WERI-Rb-1 (cell line): ENCODE measurements at regions not wholly inside any gene's neighbourhood (a gene's known extent, or its start where the extent isn't known, plus 50 kb on each side); places are given as distances from the start of the nearest gene placed in this dataset.

Experiments
- DNase-seq: peaks from one replicate; pipeline ENCODE4 v3.0.0-alpha.2; 2020
- H3K27ac ChIP-seq: fragments of 250-450 bp; sonication (Bioruptor Pico); 2 replicates; pipeline ENCODE4 v1.5.1; 2020; ENCODE audit warnings: mild to moderate bottlenecking, moderate library complexity
- H3K27me3 ChIP-seq: fragments of 250-450 bp; sonication (Bioruptor Pico); 2 replicates; pipeline ENCODE4 v1.5.1; 2021; ENCODE audit warnings: mild to moderate bottlenecking, low read depth, moderate library complexity; ENCODE audit not compliant: insufficient read depth, severe bottlenecking
- H3K36me3 ChIP-seq: fragments of 250-450 bp; sonication (Bioruptor Pico); 2 replicates; pipeline ENCODE4 v1.5.1; 2020; ENCODE audit warnings: mild to moderate bottlenecking, moderate library complexity
- H3K4me3 ChIP-seq: 2 replicates; pipeline ENCODE4 v1.5.1; 2011; ENCODE audit warnings: low read depth, mild to moderate bottlenecking, control low read depth, low read length
- H3K9me3 ChIP-seq: fragments of 250-450 bp; sonication (Bioruptor Pico); 2 replicates; pipeline ENCODE4 v1.5.1; 2021; ENCODE audit warnings: mild to moderate bottlenecking, moderate library complexity; ENCODE audit not compliant: severe bottlenecking
- CTCF ChIP-seq: IDR thresholded peaks from 2 replicates; pipeline ENCODE4 v1.5.1; 2011; ENCODE audit warnings: low read depth, mild to moderate bottlenecking, control low read depth, inconsistent platforms, low read length

- no peaks in the 10 kb centered on the region for H3K36me3 ChIP-seq
- no peak overlapping the region for H3K4me3 ChIP-seq
- no peaks in the 10 kb centered on the region for H3K27me3 ChIP-seq
- DNase-seq: no peak
- no peak for TF ChIP-seq CTCF
- no peak overlapping the region for H3K27ac ChIP-seq
- no peaks in the 10 kb centered on the region for H3K9me3 ChIP-seq
Observed at GRCh38 chr12:89234324-89235114, 117.8 kb downstream of the DUSP6 start.

- no peak overlapping the region for H3K4me3 ChIP-seq
- H3K36me3 ChIP-seq: no peaks in the 10 kb centered on the region
- no peak for DNase-seq
- no peaks in the 10 kb centered on the region for H3K9me3 ChIP-seq
- no peak overlapping the region for H3K27ac ChIP-seq
- TF ChIP-seq CTCF: no peak
- no peaks in the 10 kb centered on the region for H3K27me3 ChIP-seq
Observed at GRCh38 chr12:89231686-89232085, 120.6 kb downstream of the DUSP6 start.

GRCh38 chr12:89230376-89231315 lies 121.7 kb downstream of the DUSP6 start:
- TF ChIP-seq CTCF: no peak
- no peak overlapping the region for H3K27ac ChIP-seq
- H3K9me3 ChIP-seq: no peaks in the 10 kb centered on the region
- H3K27me3 ChIP-seq: no peaks in the 10 kb centered on the region
- H3K4me3 ChIP-seq: no peak overlapping the region
- H3K36me3 ChIP-seq: no peaks in the 10 kb centered on the region
- no peak for DNase-seq

GRCh38 chr12:89228491-89228890 lies 123.8 kb downstream of the DUSP6 start:
- DNase-seq: no peak
- TF ChIP-seq CTCF: no peak
- H3K27ac ChIP-seq: no peak overlapping the region

GRCh38 chr12:89227774-89228173 lies 124.5 kb downstream of the DUSP6 start:
- no peaks in the 10 kb centered on the region for H3K36me3 ChIP-seq
- DNase-seq: no peak
- no peaks in the 10 kb centered on the region for H3K27me3 ChIP-seq
- no peak overlapping the region for H3K27ac ChIP-seq
- TF ChIP-seq CTCF: no peak
- no peaks in the 10 kb centered on the region for H3K9me3 ChIP-seq
- H3K4me3 ChIP-seq: no peak overlapping the region

More at GRCh38 chr12:89228491-89228890, 123.8 kb downstream of the DUSP6 start:
- no peaks in the 10 kb centered on the region for H3K9me3 ChIP-seq
- H3K4me3 ChIP-seq: no peak overlapping the region
- no peaks in the 10 kb centered on the region for H3K27me3 ChIP-seq
- H3K36me3 ChIP-seq: no peaks in the 10 kb centered on the region
